ENCODE measurements at regions not wholly inside any gene's neighbourhood (a gene's known extent, or its start where the extent isn't known, plus 50 kb on each side); places are given as distances from the start of the nearest gene placed in this dataset.

GRCh38 chr10:3333426-3333825 lies 160.8 kb upstream of the PITRM1 start (continued):
- TF ChIP-seq NFIC (IDR thresholded peaks at IDR 0.05; ENCODE audit: borderline replicate concordance) (no peak), RFX5 (IDR thresholded peaks at IDR 0.05; ENCODE audit: low read length) (no peak), FOSL2 (IDR thresholded peaks at IDR 0.05; ENCODE audit: borderline replicate concordance, low read depth) (no peak), PBX3 (IDR thresholded peaks at IDR 0.05) (no peak), GABPA (IDR thresholded peaks at IDR 0.05; ENCODE audit: low read depth) (no peak), YY1 (IDR thresholded peaks at IDR 0.05; ENCODE audit: low read depth) (no peak), IRF3 (IDR thresholded peaks at IDR 0.05; ENCODE audit: low read depth, low read length) (no peak), JUND (IDR thresholded peaks at IDR 0.05) (no peak), FOXM1 (IDR thresholded peaks at IDR 0.05; ENCODE audit: low read depth) (no peak), USF2 (IDR thresholded peaks at IDR 0.05; ENCODE audit: borderline replicate concordance, low read depth, low read length) (no peak)

GRCh38 chr10:3331690-3332230 lies 159.2 kb upstream of the PITRM1 start:
- Histone ChIP-seq H3K79me2 (ENCODE audit: insufficient read depth) (no peaks in the 10 kb centered on the region), H3F3A (replicated peaks; ENCODE audit: insufficient read depth) (no peaks in the 10 kb centered on the region), H3K9ac (no peak overlapping the region), H3K9me2 (no peaks in the 10 kb centered on the region), H3K4me1 (ENCODE audit: control insufficient read depth in 1 of 2, insufficient read depth in 2 of 2, low read depth in 1 of 2, low read length in 1 of 2) (no peaks in the 10 kb centered on the region; a peak in 1 of 4 replicates), H4K20me1 (ENCODE audit: insufficient read depth) (no peaks in the 10 kb centered on the region), H3K4me2 (no peak overlapping the region), H3K27me3 (ENCODE audit: insufficient read depth) (no peaks in the 10 kb centered on the region), H3K36me3 (replicated peaks in 1 of 2; ENCODE audit: control insufficient read depth in 1 of 2, insufficient read depth in 2 of 2, low read length in 1 of 2) (no peaks in the 10 kb centered on the region), H3K27ac (ENCODE audit: low read depth in 2 of 2, low read length in 1 of 2) (no peak overlapping the region), H2AFZ (ENCODE audit: low read depth) (no peak overlapping the region), H3K4me3 (ENCODE audit: low read depth in 2 of 2, low read length in 1 of 2) (no peak overlapping the region), H3K9me3 (no peaks in the 10 kb centered on the region)
- WGBS (ENCODE audit: low lambda C conversion rate) = 92% methylated on average over 23 of the region's 23 CpGs
- CTCF ChIA-PET = interaction anchor here (0.9 kb wide), 1 partner anchor 92 kb away, joined by 3 read pairs; no protein-coding TSS in a partner anchor
- no peak for TF ChIP-seq REST (IDR thresholded peaks at IDR 0.05; ENCODE audit: low read depth, low read length)
- TF ChIP-seq RAD21 (IDR thresholded peaks at IDR 0.05; ENCODE audit: low read length) = no peak
- TF ChIP-seq PBX3 (IDR thresholded peaks at IDR 0.05) = no peak
- DNase-seq = no peak
- POLR2A ChIA-PET = no interaction called here

Measured in SK-N-SH (cell line).